ENCODE measurements at regions not wholly inside any gene's neighbourhood (a gene's known extent, or its start where the extent isn't known, plus 50 kb on each side); places are given as distances from the start of the nearest gene placed in this dataset.
"Not testable (repeated sequence)": the region's sequence is repeated elsewhere in the genome, so short reads cannot be mapped to it uniquely, and the experiment has no call there.

DNA sequence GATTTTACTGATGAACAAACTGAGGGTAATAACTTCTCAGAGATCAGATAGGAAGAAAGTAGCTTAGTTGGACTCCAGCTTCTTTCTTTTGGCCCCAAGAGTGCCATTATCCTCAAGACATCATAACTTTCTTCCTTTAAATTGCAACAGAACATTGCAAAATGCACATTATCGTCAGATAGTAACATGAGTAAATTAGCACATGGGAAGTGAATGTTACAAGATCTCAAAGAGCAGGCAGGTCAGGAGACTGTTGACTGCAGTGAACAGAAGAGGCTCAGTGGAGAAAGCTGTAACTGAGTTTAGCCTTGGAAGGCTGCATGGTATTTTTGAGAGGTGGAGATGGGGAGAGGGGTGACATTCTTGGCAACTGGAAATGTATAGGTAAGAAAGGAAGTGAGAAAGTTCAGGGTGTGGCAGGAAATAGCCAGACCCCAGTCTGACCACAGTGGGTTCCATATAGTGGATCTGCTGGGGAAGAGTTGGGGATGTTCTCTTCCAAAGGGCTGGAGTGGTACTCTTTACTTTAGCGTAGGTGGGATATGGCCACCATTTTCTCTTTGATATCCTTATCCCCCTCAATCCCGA is 307.7 kb downstream of the RPLP1 start:
- TF ChIP-seq, protein P1, sequence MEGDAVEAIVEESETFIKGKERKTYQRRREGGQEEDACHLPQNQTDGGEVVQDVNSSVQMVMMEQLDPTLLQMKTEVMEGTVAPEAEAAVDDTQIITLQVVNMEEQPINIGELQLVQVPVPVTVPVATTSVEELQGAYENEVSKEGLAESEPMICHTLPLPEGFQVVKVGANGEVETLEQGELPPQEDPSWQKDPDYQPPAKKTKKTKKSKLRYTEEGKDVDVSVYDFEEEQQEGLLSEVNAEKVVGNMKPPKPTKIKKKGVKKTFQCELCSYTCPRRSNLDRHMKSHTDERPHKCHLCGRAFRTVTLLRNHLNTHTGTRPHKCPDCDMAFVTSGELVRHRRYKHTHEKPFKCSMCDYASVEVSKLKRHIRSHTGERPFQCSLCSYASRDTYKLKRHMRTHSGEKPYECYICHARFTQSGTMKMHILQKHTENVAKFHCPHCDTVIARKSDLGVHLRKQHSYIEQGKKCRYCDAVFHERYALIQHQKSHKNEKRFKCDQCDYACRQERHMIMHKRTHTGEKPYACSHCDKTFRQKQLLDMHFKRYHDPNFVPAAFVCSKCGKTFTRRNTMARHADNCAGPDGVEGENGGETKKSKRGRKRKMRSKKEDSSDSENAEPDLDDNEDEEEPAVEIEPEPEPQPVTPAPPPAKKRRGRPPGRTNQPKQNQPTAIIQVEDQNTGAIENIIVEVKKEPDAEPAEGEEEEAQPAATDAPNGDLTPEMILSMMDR (conservative IDR thresholded peaks at IDR 0.05; ENCODE audit: control insufficient read depth, insufficient read depth, low read depth, low read length) = no peak
- peak; percentile 87 for DNase-seq (ENCODE audit: low read depth)
- no peak overlapping the region for H3K4me3 ChIP-seq (ENCODE audit: control insufficient read depth, low read depth, low read length)

DNA sequence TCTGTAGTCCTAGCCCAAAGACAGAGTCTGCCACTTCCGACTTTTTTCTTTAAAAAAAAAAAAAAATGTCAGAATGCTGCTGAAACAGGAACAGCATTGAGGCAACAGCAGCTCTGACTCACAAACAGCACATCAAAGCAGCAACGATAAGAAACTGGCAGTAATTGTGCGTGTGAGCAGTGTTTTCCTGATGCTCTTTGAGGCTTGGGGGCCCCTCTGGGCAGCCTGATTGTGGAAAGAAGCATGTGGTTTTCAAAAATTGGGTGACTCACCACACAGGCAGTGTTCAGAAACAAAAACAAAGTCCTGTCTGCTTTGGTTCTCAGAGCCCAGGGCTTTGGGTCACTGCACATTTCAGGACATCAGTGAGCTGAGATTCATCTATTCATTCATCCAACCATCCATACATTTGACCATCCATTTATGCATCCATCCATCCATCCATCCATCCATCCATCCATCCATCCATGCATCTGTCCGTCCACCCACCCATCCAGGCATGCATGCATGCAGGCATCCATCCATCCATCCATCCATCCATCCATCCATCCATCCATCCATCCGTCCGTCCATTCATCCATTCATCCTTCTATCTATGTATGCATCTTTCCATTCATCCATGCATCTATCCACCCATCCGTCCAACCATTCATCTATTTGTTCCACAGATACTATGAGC is 308.4 kb downstream of the RPLP1 start:
- H3K4me3 ChIP-seq (ENCODE audit: control insufficient read depth, low read depth, low read length) = no peak overlapping the region
- TF ChIP-seq, protein P1 (conservative IDR thresholded peaks at IDR 0.05; ENCODE audit: control insufficient read depth, insufficient read depth, low read depth, low read length) = no peak
- peak; percentile 98 for DNase-seq (ENCODE audit: low read depth)

DNA sequence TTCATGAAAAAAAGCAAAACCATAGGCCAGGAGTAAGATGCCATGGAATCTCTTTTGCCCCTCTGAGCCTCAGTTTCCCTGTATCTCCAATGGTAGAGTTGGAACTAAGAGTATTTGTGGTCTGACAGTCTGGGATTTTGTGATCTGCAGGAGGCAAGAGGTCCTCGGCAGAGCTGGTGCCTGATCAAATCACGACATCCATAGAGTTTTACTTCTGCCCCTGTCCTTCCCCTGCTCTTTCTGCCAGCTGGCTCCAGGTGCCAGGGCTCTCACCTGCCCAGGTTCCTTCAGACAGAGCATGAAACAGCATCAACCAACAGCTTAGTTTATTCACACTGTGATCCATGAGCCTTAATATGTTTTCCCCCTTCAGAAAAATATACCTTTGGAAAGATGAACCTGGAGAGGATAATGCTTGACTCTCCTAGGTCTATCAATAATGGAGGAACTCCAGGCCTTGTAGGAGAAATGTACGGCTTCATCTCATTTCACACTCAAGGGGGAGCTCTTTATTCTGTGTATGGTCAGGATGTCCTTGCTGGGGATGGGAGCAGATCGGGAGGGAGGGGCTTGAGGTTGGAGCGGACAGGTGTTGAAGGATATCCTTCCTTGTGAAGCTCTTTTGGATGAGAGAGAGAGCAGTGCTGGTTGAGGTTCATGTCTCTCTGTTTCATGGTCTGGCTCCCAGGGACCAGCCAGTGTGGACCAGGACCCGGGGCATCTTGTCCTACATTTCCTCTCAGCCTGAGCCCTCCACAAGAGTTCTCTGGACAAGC is 309.9 kb downstream of the RPLP1 start:
- TF ChIP-seq, protein P1 (conservative IDR thresholded peaks at IDR 0.05; ENCODE audit: control insufficient read depth, insufficient read depth, low read depth, low read length) = no peak
- DNase-seq (ENCODE audit: low read depth) = no peak
- H3K4me3 ChIP-seq (ENCODE audit: control insufficient read depth, low read depth, low read length) = no peak overlapping the region

DNA sequence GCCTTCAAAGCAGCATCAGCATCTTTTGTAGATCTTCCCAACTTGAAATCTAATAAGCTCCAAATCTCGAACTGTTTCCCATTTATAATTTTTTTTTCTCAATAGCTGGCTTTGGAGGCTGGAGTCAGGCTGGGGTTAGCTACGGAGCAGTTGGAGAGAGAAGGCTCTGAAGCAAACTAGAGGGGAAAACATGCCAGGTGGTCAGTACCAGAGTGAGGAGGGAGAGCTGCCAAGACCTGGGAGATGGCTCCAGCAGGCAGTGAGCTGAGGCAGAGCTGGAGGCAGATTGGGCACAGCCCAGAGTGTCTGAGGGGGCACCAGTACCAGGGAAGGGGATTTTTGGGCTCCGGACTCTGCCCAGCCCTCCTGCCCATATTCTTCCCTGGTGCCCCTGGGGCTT is 311.2 kb downstream of the RPLP1 start:
- H3K4me3 ChIP-seq (ENCODE audit: control insufficient read depth, low read depth, low read length) = no peak overlapping the region
- TF ChIP-seq, protein P1 (conservative IDR thresholded peaks at IDR 0.05; ENCODE audit: control insufficient read depth, insufficient read depth, low read depth, low read length) = no peak
- no peak for DNase-seq (ENCODE audit: low read depth)

DNA sequence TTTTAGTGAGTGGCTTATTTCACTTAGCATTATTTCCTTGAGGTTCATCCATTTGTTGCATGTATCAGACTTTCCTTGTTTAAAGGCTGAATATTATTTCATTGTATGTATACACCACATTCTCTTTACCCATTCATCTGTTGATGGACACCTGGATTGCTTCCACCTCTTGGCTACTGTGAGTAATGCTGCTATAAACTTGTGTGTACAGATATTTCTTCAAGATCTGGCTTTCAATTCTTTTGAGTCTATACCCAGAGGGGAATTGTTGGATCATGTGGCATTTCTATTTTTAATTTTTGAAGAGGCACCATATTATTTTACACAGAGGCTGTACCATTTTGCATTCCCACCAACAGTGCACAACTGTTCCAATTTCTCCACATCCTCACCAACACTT is 313.5 kb downstream of the RPLP1 start:
- no peak overlapping the region for H3K4me3 ChIP-seq (ENCODE audit: control insufficient read depth, low read depth, low read length)
- TF ChIP-seq, protein P1 (conservative IDR thresholded peaks at IDR 0.05; ENCODE audit: control insufficient read depth, insufficient read depth, low read depth, low read length) = no peak
- DNase-seq (ENCODE audit: low read depth) = no peak

DNA sequence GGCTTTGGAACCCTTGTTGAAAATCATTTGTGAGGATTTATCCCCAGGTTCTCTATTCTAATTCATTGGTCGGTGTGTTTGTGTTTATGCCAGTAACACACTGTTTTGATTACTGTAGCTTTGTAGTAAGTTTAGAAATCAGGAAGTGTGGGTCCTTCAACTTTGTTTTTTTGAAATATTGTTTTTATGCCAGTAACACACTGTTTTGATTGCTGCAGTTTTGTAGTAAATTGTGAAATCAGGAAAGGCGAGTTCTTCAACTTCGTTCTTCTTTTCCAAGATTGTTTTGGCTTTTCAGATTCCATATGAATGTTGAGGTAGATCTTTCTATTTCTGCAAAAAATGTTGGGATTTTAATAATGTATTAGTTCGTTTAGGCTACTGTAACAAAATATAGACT is 314.6 kb downstream of the RPLP1 start:
- H3K4me3 ChIP-seq (ENCODE audit: control insufficient read depth, low read depth, low read length) = no peak overlapping the region
- TF ChIP-seq, protein P1 (conservative IDR thresholded peaks at IDR 0.05; ENCODE audit: control insufficient read depth, insufficient read depth, low read depth, low read length) = no peak
- DNase-seq (ENCODE audit: low read depth) = no peak

DNA sequence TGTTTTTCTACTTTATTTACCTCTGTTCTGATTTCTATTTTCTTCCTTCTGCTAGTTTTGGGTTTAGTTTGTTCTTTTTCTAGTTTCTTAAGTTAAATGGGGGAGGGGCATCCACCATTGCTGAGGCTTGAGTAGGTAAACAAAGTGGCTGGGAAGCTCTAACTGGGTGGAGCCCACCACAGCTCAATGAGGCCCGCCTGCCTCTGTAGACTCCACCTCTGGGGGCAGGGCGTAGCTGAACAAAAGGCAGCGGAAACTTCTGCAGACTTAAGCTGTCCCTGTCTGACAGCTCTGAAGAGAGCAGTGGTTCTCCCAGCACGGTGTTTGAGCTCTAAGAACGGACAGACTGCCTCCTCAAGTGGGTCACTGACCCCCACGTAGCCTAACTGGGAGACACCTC is 316.7 kb downstream of the RPLP1 start:
- DNase-seq (ENCODE audit: low read depth) = not testable (repeated sequence)

DNA sequence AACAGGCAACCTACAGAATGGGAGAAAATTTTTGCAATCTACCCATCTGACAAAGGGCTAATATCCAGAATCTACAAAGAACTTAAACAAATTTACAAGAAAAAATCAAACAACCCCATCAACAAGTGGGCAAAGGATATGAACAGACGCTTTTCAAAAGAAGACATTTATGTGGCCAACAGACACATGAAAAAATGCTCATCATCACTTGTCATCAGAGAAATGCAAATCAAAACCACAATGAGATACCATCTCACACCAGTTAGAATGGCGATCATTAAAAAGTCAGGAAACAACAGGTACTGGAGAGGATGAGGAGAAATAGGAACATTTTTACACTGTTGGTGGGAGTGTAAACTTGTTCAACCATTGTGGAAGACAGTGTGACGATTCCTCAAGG is 321.6 kb downstream of the RPLP1 start:
- not testable (repeated sequence) for H3K4me3 ChIP-seq (ENCODE audit: control insufficient read depth, low read depth, low read length); DNase-seq (ENCODE audit: low read depth)

More for the DNA sequence above, 316.7 kb downstream of the RPLP1 start:
- not testable (repeated sequence) for H3K4me3 ChIP-seq (ENCODE audit: control insufficient read depth, low read depth, low read length)

DNA sequence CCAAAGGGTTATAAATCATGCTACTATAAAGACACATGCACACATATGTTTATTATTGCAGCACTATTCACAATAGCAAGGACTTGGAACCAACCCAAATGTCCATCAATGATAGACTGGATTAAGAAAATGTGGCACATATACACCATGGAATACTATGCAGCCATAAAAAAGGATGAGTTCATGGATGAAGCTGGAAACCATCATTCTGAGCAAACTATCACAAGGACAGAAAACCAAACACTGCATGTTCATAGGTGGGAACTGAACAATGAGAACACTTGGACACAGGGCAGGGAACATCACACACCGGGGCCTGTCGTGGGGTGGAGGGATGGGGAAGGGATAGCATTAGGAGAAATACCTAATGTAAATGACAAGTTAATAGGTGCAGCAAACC is 322.1 kb downstream of the RPLP1 start:
- not testable (repeated sequence) for DNase-seq (ENCODE audit: low read depth); H3K4me3 ChIP-seq (ENCODE audit: control insufficient read depth, low read depth, low read length)

All from fibroblast of mammary gland (primary cell).